ENCODE measurements at regions not wholly inside any gene's neighbourhood (a gene's known extent, or its start where the extent isn't known, plus 50 kb on each side); places are given as distances from the start of the nearest gene placed in this dataset.
"Not testable (repeated sequence)": the region's sequence is repeated elsewhere in the genome, so short reads cannot be mapped to it uniquely, and the experiment has no call there.

- DNase-seq (ENCODE audit: low read depth, low spot score): no peak
- BruUV-seq (replicated peaks): no TSS peak
These were observed 904.6 kb upstream of the FBXO33 start for GRCh38 chr14:40336846-40337245.

GRCh38 chr14:40326519-40326918 is 894.3 kb upstream of the FBXO33 start:
- H3K36me3 ChIP-seq (ENCODE audit: control insufficient read depth in 1 of 2, insufficient read depth in 2 of 2, low read length in 2 of 2); POLR2A ChIA-PET; CTCF ChIA-PET; RAD21 ChIA-PET (ENCODE audit: low non-redundant PET in 1 of 2, low total read pairs in 2 of 2, uncharacterized antibody in 2 of 2, unreplicated experiment in 2 of 2); DNase-seq (ENCODE audit: low read depth, low spot score); H3K9me3 ChIP-seq (ENCODE audit: control insufficient read depth in 1 of 2, insufficient read depth in 1 of 2, low read depth in 1 of 2, low read length in 2 of 2); H2AFZ ChIP-seq (ENCODE audit: low read depth, low read length, poor library complexity, severe bottlenecking); H3K27ac ChIP-seq (ENCODE audit: low read depth, low read length); intact Hi-C loops (cut with micrococcal nuclease); H3K79me2 ChIP-seq (ENCODE audit: insufficient read depth, low read length); ATAC-seq; H3K9ac ChIP-seq (ENCODE audit: low read length); H3K27me3 ChIP-seq (ENCODE audit: insufficient read depth, low read length); H3K9me2 ChIP-seq (ENCODE audit: insufficient read depth); H3K4me1 ChIP-seq (ENCODE audit: control insufficient read depth in 1 of 2, insufficient read depth in 2 of 2, low read length in 2 of 2); H4K20me1 ChIP-seq (ENCODE audit: insufficient read depth); BruUV-seq (replicated peaks): not testable (repeated sequence)
- Histone ChIP-seq H3K4me2 (ENCODE audit: low read length) (peak overlapping the region; percentile 59), H3K4me3 (replicated peaks in 1 of 2; ENCODE audit: low read depth in 1 of 2, low read length in 2 of 2) (peak overlapping the region; percentile 32 to 36)

More at GRCh38 chr14:40336846-40337245, 904.6 kb upstream of the FBXO33 start:
- TF ChIP-seq FOSL1 (IDR thresholded peaks at IDR 0.05; ENCODE audit: low read depth) (no peak), SIN3A (IDR thresholded peaks at IDR 0.05; ENCODE audit: low read depth) (no peak), SP1 (IDR thresholded peaks at IDR 0.05; ENCODE audit: low read depth) (no peak), RAD21 (IDR thresholded peaks at IDR 0.05; ENCODE audit: low read depth) (no peak), ZBTB33 (IDR thresholded peaks at IDR 0.05; ENCODE audit: extremely low read depth, insufficient replicate concordance, low read length) (no peak), MAX (IDR thresholded peaks at IDR 0.05) (no peak), ATF3 (IDR thresholded peaks at IDR 0.05) (no peak), CBX3 (IDR thresholded peaks at IDR 0.05; ENCODE audit: low read depth) (no peak), EZH2phosphoT487 (IDR thresholded peaks at IDR 0.05; ENCODE audit: borderline replicate concordance) (no peak), POLR2A (IDR thresholded peaks at IDR 0.05; ENCODE audit: borderline replicate concordance, extremely low read depth, insufficient read depth, insufficient read length) (no peak), CEBPB (IDR thresholded peaks at IDR 0.05; ENCODE audit: low read depth) (no peak), JUND (IDR thresholded peaks at IDR 0.05) (no peak), SRF (IDR thresholded peaks at IDR 0.05; ENCODE audit: low read depth) (no peak), POLR2AphosphoS5 (IDR thresholded peaks at IDR 0.05; ENCODE audit: low read depth, low read length) (no peak), TCF7L2 (IDR thresholded peaks at IDR 0.05; ENCODE audit: borderline replicate concordance, extremely low read depth, insufficient read depth, insufficient read length) (no peak), CTCF (IDR thresholded peaks at IDR 0.05 in 2 of 3, conservative IDR thresholded peaks at IDR 0.05 in 1 of 3; ENCODE audit: borderline replicate concordance in 1 of 3, insufficient read depth in 1 of 3, low read depth in 2 of 3, low read length in 2 of 3) (no peak), ELF1 (IDR thresholded peaks at IDR 0.05; ENCODE audit: borderline replicate concordance, low read depth) (no peak)
- intact Hi-C loops (cut with micrococcal nuclease): no loop called here
- RAD21 ChIA-PET (ENCODE audit: low non-redundant PET in 1 of 2, low total read pairs in 2 of 2, uncharacterized antibody in 2 of 2, unreplicated experiment in 2 of 2): no interaction called here
- POLR2A ChIA-PET: no interaction called here
- no peaks in the 10 kb centered on the region for H3K27me3 ChIP-seq (ENCODE audit: insufficient read depth, low read length)
- H4K20me1 ChIP-seq (ENCODE audit: insufficient read depth): no peaks in the 10 kb centered on the region
- H3K79me2 ChIP-seq (ENCODE audit: insufficient read depth, low read length): no peaks in the 10 kb centered on the region
- H2AFZ ChIP-seq (ENCODE audit: low read depth, low read length, poor library complexity, severe bottlenecking): no peak overlapping the region
- no peaks in the 10 kb centered on the region for H3K36me3 ChIP-seq (ENCODE audit: control insufficient read depth in 1 of 2, insufficient read depth in 2 of 2, low read length in 2 of 2)
- H3K4me3 ChIP-seq (replicated peaks in 1 of 2; ENCODE audit: low read depth in 1 of 2, low read length in 2 of 2): no peak overlapping the region
- no peak overlapping the region for H3K9ac ChIP-seq (ENCODE audit: low read length)
- no peaks in the 10 kb centered on the region for H3K4me1 ChIP-seq (ENCODE audit: control insufficient read depth in 1 of 2, insufficient read depth in 2 of 2, low read length in 2 of 2)
- no peak overlapping the region for H3K27ac ChIP-seq (ENCODE audit: low read depth, low read length)
- no peak overlapping the region for H3K4me2 ChIP-seq (ENCODE audit: low read length)
- CTCF ChIA-PET: no interaction called here
- no peaks in the 10 kb centered on the region for H3K9me2 ChIP-seq (ENCODE audit: insufficient read depth)
- H3K9me3 ChIP-seq (ENCODE audit: control insufficient read depth in 1 of 2, insufficient read depth in 1 of 2, low read depth in 1 of 2, low read length in 2 of 2): no peaks in the 10 kb centered on the region
- no peak for ATAC-seq
